GM12878 (cell line): ENCODE measurements at regions not wholly inside any gene's neighbourhood (a gene's known extent, or its start where the extent isn't known, plus 50 kb on each side); places are given as distances from the start of the nearest gene placed in this dataset.

ENCODE experiments used
- ATAC-seq: fragments of 200-7000 bp; cut with Tn5 transposase; 3 replicates; pipeline ENCODE4 v1.9.1; 2020; ENCODE audit warnings: mild to moderate bottlenecking, moderate library complexity
- BruUV-seq: library from RNA; stranded (reverse); fragments of 400-500 nt; replicated peaks from 2 replicates; lab custom pipeline; 2021; lab: Mats Ljungman, UMichigan
- CTCF ChIA-PET: fragments of 300-600 bp; sonication (Branson Sonifier 250); formaldehyde crosslinking; extraction: SDS; loops from one replicate; lab custom pipeline; 2021; ENCODE audit warnings: inconsistent platforms; lab: Yijun Ruan, JAX
- POLR2A ChIA-PET: fragments of 350-600 bp; formaldehyde crosslinking; extraction: SDS; loops from one replicate; lab custom pipeline; 2021; ENCODE audit warnings: inconsistent platforms; lab: Charles Lee
- RAD21 ChIA-PET: fragments of 300-600 bp; sonication (Branson Sonifier 250); formaldehyde crosslinking; loops from one replicate; lab custom pipeline; 2023; ENCODE audit warnings: antibody characterized with exemption; ENCODE audit not compliant: unreplicated experiment; lab: Charles Lee
- SMC1A ChIA-PET: fragments of 300-600 bp; sonication (Branson Sonifier 250); formaldehyde crosslinking; loops from one replicate; lab custom pipeline; 2023; ENCODE audit not compliant: unreplicated experiment, uncharacterized antibody; lab: Charles Lee
- DNase-seq: peaks from one replicate; pipeline ENCODE4 v3.0.0-alpha.2; 2011; ENCODE audit warnings: low read depth, low spot score
- FAIRE-seq: peaks from 3 replicates; lab custom pipeline; 2011; peaks lifted over from hg19 to GRCh38; lab: Jason Lieb, UNC
- H2AFZ ChIP-seq: 2 replicates; pipeline ENCODE4 v1.6.0; 2011; ENCODE audit warnings: low read depth, low read length, control low read depth; ENCODE audit not compliant: control insufficient read depth
- H3K27ac ChIP-seq: 2 replicates; pipeline ENCODE4 v1.5.1; 2011; ENCODE audit warnings: control low read depth; ENCODE audit not compliant: control insufficient read depth, insufficient read depth
- H3K27me3 ChIP-seq, 2 experiments: replicated peaks in 1 of 2; 2 replicates each; pipeline versions ENCODE4 v1.6.0 to v1.6.1; 2011; ENCODE audit warnings: low read length in 1 of 2; ENCODE audit not compliant: control insufficient read depth in 2 of 2, insufficient read depth in 2 of 2
- H3K36me3 ChIP-seq, 2 experiments: 2 replicates each; pipeline ENCODE4 v1.5.1; 2011; ENCODE audit warnings: low read length in 1 of 2; ENCODE audit not compliant: control insufficient read depth in 2 of 2, insufficient read depth in 2 of 2
- H3K4me1 ChIP-seq: 2 replicates; pipeline ENCODE4 v1.6.1; 2011; ENCODE audit warnings: mild to moderate bottlenecking, low read length, moderate library complexity, mixed read lengths; ENCODE audit not compliant: control insufficient read depth, insufficient read depth
- H3K4me2 ChIP-seq: 2 replicates; pipeline ENCODE4 v1.6.0; 2011; ENCODE audit warnings: control low read depth; ENCODE audit not compliant: control insufficient read depth, insufficient read depth
- H3K4me3 ChIP-seq: fragments of 200-600 bp; sonication (generic); 2 replicates; pipeline ENCODE4 v1.5.1; 2016
- H3K79me2 ChIP-seq: 2 replicates; pipeline ENCODE4 v1.6.0; 2011; ENCODE audit warnings: low read length; ENCODE audit not compliant: control insufficient read depth, insufficient read depth
- H3K9ac ChIP-seq: 2 replicates; pipeline ENCODE4 v1.8.0; 2011; ENCODE audit warnings: low read length, control low read depth, mixed read lengths; ENCODE audit not compliant: control insufficient read depth, insufficient read depth
- H3K9me3 ChIP-seq: replicated peaks from 3 replicates; pipeline ENCODE4 v1.5.1; 2011; ENCODE audit warnings: mild to moderate bottlenecking, low read length; ENCODE audit not compliant: control insufficient read depth, insufficient read depth
- H4K20me1 ChIP-seq: 2 replicates; pipeline ENCODE4 v1.6.0; 2011; ENCODE audit not compliant: control insufficient read depth, insufficient read depth
- BACH1 ChIP-seq: fragments of 450-650 bp; IDR thresholded peaks from 2 replicates; pipeline ENCODE4 v1.6.1; 2017; ENCODE audit warnings: mild to moderate bottlenecking, borderline replicate concordance
- CHD1 ChIP-seq: IDR thresholded peaks from 2 replicates; pipeline ENCODE4 v1.6.1; 2012; ENCODE audit warnings: low read depth, low read length, improper control_type of control experiment
- ESRRA ChIP-seq: IDR thresholded peaks from 2 replicates; pipeline ENCODE4 v1.6.1; 2012; ENCODE audit warnings: mild to moderate bottlenecking, low read length, improper control_type of control experiment
- GATAD2B ChIP-seq: fragments of 450-650 bp; conservative IDR thresholded peaks from 2 replicates; pipeline ENCODE4 v1.6.1; 2017; ENCODE audit warnings: low read depth, mild to moderate bottlenecking, moderate library complexity
- JUNB ChIP-seq: IDR thresholded peaks from 2 replicates; pipeline ENCODE4 v1.6.1; 2016; ENCODE audit warnings: antibody characterized with exemption, mild to moderate bottlenecking
- KDM1A ChIP-seq: fragments of 200-600 bp; sonication (generic); IDR thresholded peaks from 2 replicates; pipeline ENCODE4 v1.6.1; 2016; ENCODE audit warnings: borderline replicate concordance
- NFYB ChIP-seq: IDR thresholded peaks from 2 replicates; pipeline ENCODE4 v1.6.1; 2011; ENCODE audit warnings: low read depth, mild to moderate bottlenecking, low read length, improper control_type of control experiment, moderate library complexity; ENCODE audit not compliant: insufficient read depth
- RAD21 ChIP-seq: IDR thresholded peaks from 2 replicates; pipeline ENCODE4 v1.6.1; 2011; ENCODE audit warnings: mild to moderate bottlenecking, low read depth, low read length, moderate library complexity; ENCODE audit not compliant: insufficient read depth
- RELA ChIP-seq: fragments of 450-650 bp; IDR thresholded peaks from 2 replicates; pipeline ENCODE4 v1.8.0; 2014; ENCODE audit warnings: borderline replicate concordance; ENCODE audit not compliant: partially characterized antibody
- SMARCA5 ChIP-seq: fragments of 450-650 bp; IDR thresholded peaks from 2 replicates; pipeline ENCODE4 v1.6.1; 2017; ENCODE audit warnings: mild to moderate bottlenecking
- SPI1 ChIP-seq: IDR thresholded peaks from 2 replicates; pipeline ENCODE4 v1.6.1; 2011; ENCODE audit warnings: low read depth, mild to moderate bottlenecking, low read length, moderate library complexity, borderline replicate concordance; ENCODE audit not compliant: insufficient read depth
- TBL1XR1 ChIP-seq: IDR thresholded peaks from 2 replicates; pipeline ENCODE4 v1.6.1; 2012; ENCODE audit warnings: low read depth, low read length, improper control_type of control experiment
- ZSCAN29 ChIP-seq: fragments of 450-650 bp; IDR thresholded peaks from 2 replicates; pipeline ENCODE4 v1.6.1; 2017; ENCODE audit warnings: mild to moderate bottlenecking, moderate library complexity
- WGBS: methylation state at CpG from one replicate; pipeline ENCODE4 v1.1.6; 2016; ENCODE audit warnings: low lambda C conversion rate; ENCODE audit not compliant: insufficient replicate concordance, insufficient coverage; ENCODE audit errors: missing lambda C conversion rate; 5-methylcytosine and 5-hydroxymethylcytosine counted together
- in situ Hi-C: fragments of 300-500 bp; cut with MboI; formaldehyde crosslinking; loops from 9 replicates; pipeline ENCODE4 v1.14.3; 2018; ENCODE audit warnings: mixed read lengths
- intact Hi-C: fragments of 100-400 bp; cut with micrococcal nuclease; formaldehyde crosslinking; loops from one replicate; pipeline ENCODE4 v1.14.2; 2022; ENCODE audit not compliant: unreplicated experiment
- TF ChIP-seq, protein P1 (sequence below): fragments of 450-650 bp; IDR thresholded peaks from 2 replicates; pipeline ENCODE4 v1.6.1; 2017; ENCODE audit warnings: mild to moderate bottlenecking, moderate library complexity

DNA sequence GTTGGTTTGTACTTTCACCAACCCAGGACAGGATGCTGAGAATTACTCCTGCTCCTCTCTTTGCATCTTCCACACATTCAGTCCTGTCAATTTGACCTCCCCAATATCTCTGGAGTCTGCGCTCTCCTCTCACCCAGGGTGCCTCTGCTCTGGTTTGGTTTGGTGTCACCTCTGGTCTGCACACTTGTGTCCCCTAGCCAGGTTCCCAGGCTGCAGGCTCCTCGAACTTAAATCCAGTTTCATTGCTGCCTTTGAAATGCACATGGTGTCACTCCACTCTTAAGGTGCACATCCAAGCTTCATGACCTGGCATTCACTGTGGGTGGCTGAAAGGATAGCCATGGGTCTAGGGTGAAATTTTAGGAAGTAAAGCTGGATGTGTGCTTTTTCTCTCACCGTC lies 271.6 kb downstream of the RPS24 start:
- no peak overlapping the region for H3K9ac ChIP-seq
- ATAC-seq (no peak), FAIRE-seq (no peak), DNase-seq (no peak)
- RAD21 ChIA-PET = no interaction called here
- no peak overlapping the region for H3K4me3 ChIP-seq
- H2AFZ ChIP-seq = no peak overlapping the region
- H3K79me2 ChIP-seq = no peaks in the 10 kb centered on the region
- no peaks in the 10 kb centered on the region for H3K9me3 ChIP-seq
- peaks cover 0 to 5% of the 10 kb centered on the region in 2 experiments; a peak in 2 of 4 replicates for H3K27me3 ChIP-seq
- BruUV-seq = no TSS peak
- SMC1A ChIA-PET = no interaction called here
- TF ChIP-seq RAD21 (no peak), SPI1 (no peak), NFYB (no peak), GATAD2B (no peak), TBL1XR1 (no peak)
- intact Hi-C loops = no loop called here
- no peak overlapping the region for H3K27ac ChIP-seq
- H3K36me3 ChIP-seq = no peaks in the 10 kb centered on the region
- H3K4me1 ChIP-seq = peaks cover 11% of the 10 kb centered on the region
- in situ Hi-C loops = no loop called here
- 34% methylated on average over 3 of the region's 3 CpGs for WGBS
- CTCF ChIA-PET = interaction anchor here (1.0 to 1.6 kb wide), 2 partner anchors 10 to 258 kb away, joined by 4 to 8 read pairs; no protein-coding TSS in a partner anchor
- no peak overlapping the region for H3K4me2 ChIP-seq
- POLR2A ChIA-PET = no interaction called here
- no peaks in the 10 kb centered on the region for H4K20me1 ChIP-seq

DNA sequence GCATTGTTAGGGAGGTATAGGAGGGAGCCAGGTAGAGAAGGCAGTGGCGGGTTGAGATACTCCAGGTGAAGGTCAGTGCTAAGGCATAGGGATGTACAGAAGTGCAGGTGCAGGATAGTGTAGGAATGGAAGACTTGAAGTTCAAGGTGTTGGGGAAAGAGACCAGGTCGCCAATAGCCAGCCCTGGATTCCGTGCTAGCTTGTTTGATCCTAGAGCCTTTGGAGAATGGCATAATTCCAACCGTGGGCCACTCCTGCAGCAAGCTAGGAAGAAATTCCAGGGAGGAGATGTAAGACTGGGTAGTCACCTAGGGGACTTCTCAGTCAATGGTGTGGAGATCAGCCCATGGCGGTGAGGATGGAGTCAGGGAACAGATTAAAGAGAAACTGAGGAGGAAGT lies 272.7 kb downstream of the RPS24 start:
- intact Hi-C loops = no loop called here
- FAIRE-seq = no peak

More for the DNA sequence above, 272.7 kb downstream of the RPS24 start:
- no peak for TF ChIP-seq JUNB
- no peak for TF ChIP-seq CHD1
- TF ChIP-seq RELA = no peak
- TF ChIP-seq ESRRA = no peak
- no peak for TF ChIP-seq BACH1
- TF ChIP-seq, protein P1, sequence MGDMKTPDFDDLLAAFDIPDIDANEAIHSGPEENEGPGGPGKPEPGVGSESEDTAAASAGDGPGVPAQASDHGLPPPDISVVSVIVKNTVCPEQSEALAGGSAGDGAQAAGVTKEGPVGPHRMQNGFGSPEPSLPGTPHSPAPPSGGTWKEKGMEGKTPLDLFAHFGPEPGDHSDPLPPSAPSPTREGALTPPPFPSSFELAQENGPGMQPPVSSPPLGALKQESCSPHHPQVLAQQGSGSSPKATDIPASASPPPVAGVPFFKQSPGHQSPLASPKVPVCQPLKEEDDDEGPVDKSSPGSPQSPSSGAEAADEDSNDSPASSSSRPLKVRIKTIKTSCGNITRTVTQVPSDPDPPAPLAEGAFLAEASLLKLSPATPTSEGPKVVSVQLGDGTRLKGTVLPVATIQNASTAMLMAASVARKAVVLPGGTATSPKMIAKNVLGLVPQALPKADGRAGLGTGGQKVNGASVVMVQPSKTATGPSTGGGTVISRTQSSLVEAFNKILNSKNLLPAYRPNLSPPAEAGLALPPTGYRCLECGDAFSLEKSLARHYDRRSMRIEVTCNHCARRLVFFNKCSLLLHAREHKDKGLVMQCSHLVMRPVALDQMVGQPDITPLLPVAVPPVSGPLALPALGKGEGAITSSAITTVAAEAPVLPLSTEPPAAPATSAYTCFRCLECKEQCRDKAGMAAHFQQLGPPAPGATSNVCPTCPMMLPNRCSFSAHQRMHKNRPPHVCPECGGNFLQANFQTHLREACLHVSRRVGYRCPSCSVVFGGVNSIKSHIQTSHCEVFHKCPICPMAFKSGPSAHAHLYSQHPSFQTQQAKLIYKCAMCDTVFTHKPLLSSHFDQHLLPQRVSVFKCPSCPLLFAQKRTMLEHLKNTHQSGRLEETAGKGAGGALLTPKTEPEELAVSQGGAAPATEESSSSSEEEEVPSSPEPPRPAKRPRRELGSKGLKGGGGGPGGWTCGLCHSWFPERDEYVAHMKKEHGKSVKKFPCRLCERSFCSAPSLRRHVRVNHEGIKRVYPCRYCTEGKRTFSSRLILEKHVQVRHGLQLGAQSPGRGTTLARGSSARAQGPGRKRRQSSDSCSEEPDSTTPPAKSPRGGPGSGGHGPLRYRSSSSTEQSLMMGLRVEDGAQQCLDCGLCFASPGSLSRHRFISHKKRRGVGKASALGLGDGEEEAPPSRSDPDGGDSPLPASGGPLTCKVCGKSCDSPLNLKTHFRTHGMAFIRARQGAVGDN = no peak
- no peak for TF ChIP-seq ZSCAN29
- TF ChIP-seq KDM1A = no peak
- no peak for TF ChIP-seq SMARCA5
- TF ChIP-seq RAD21 = no peak
- TF ChIP-seq, all 136 proteins: peak for 0
- no peak overlapping the region for H2AFZ ChIP-seq
- no peaks in the 10 kb centered on the region for H4K20me1 ChIP-seq
- CTCF ChIA-PET = interaction anchor here (0.8 to 1.2 kb wide), 3 partner anchors 9 to 256 kb away, joined by 3 to 4 read pairs (median 3); no protein-coding TSS in a partner anchor
- H3K4me1 ChIP-seq = peaks cover 11% of the 10 kb centered on the region
- ATAC-seq = no peak
- RAD21 ChIA-PET = no interaction called here
- H3K4me3 ChIP-seq = no peak overlapping the region
- no peak overlapping the region for H3K27ac ChIP-seq
- no peaks in the 10 kb centered on the region for H3K36me3 ChIP-seq
- 8% methylated on average over 5 of the region's 5 CpGs for WGBS
- POLR2A ChIA-PET = no interaction called here
- no peak overlapping the region for H3K9ac ChIP-seq
- DNase-seq = no peak
- H3K9me3 ChIP-seq = no peaks in the 10 kb centered on the region
- SMC1A ChIA-PET = no interaction called here
- H3K79me2 ChIP-seq = no peaks in the 10 kb centered on the region
- in situ Hi-C loops = no loop called here
- BruUV-seq = no TSS peak
- H3K27me3 ChIP-seq = peaks cover 0 to 5% of the 10 kb centered on the region in 2 experiments; a peak in 2 of 4 replicates
- H3K4me2 ChIP-seq = no peak overlapping the region
